SK-N-SH (cell line): ENCODE measurements at regions not wholly inside any gene's neighbourhood (a gene's known extent, or its start where the extent isn't known, plus 50 kb on each side); places are given as distances from the start of the nearest gene placed in this dataset.

ENCODE experiments used
- CTCF ChIA-PET: fragments of 300-600, 350-600 bp; formaldehyde crosslinking; extraction: SDS; loops from one replicate; lab custom pipeline; 2021; lab: Yijun Ruan, JAX
- POLR2A ChIA-PET: fragments of 350-600 bp; sonication (Branson Sonifier 250); formaldehyde crosslinking; extraction: SDS; loops from one replicate; lab custom pipeline; 2020; ENCODE audit warnings: antibody characterized with exemption, inconsistent platforms; lab: Yijun Ruan, JAX
- DNase-seq: peaks from one replicate; pipeline ENCODE4 v3.0.0; 2012
- H2AFZ ChIP-seq: fragments of 200-600 bp; sonication (generic); 2 replicates; pipeline ENCODE4 v1.8.1; 2016; ENCODE audit warnings: antibody characterized with exemption, mild to moderate bottlenecking, low read depth
- H3F3A ChIP-seq: fragments of 200-600 bp; sonication (generic); replicated peaks from 2 replicates; pipeline ENCODE3; 2016; ENCODE audit warnings: antibody characterized with exemption, mild to moderate bottlenecking; ENCODE audit not compliant: insufficient read depth
- H3K27ac ChIP-seq, 2 experiments: fragments of 200-500 bp in 1 of 2; fragments of 200-600 bp in 1 of 2; sonication (Bioruptor generic) in 1 of 2; sonication (generic), shearing (Covaris generic) in 1 of 2; 2 replicates each; pipeline versions ENCODE4 v1.5.1 to v1.6.1; 2014 to 2016; ENCODE audit warnings: low read depth in 2 of 2, inconsistent platforms in 1 of 2, low read length in 1 of 2, mild to moderate bottlenecking in 1 of 2, mixed read lengths in 1 of 2
- H3K27me3 ChIP-seq: fragments of 200-600 bp; sonication (generic), shearing (Covaris generic); 2 replicates; pipeline ENCODE4 v1.6.1; 2016; ENCODE audit warnings: mixed run types; ENCODE audit not compliant: insufficient read depth
- H3K36me3 ChIP-seq, 2 experiments: fragments of 200-500 bp in 1 of 2; fragments of 200-600 bp in 1 of 2; sonication (Bioruptor generic) in 1 of 2; sonication (generic) in 1 of 2; replicated peaks in 1 of 2; 2 replicates each; pipeline versions ENCODE3 to v1.5.1; 2014 to 2016; ENCODE audit warnings: low read length in 1 of 2, mild to moderate bottlenecking in 1 of 2; ENCODE audit not compliant: insufficient read depth in 2 of 2, control insufficient read depth in 1 of 2
- H3K4me1 ChIP-seq, 2 experiments: fragments of 200-500 bp in 1 of 2; fragments of 200-600 bp in 1 of 2; sonication (Bioruptor generic) in 1 of 2; sonication (generic), shearing (Covaris generic) in 1 of 2; 2 replicates each; pipeline versions ENCODE4 v1.5.1 to v1.6.1; 2014 to 2016; ENCODE audit warnings: low read depth in 1 of 2, low read length in 1 of 2, mixed run types in 1 of 2; ENCODE audit not compliant: insufficient read depth in 2 of 2, control insufficient read depth in 1 of 2
- H3K4me2 ChIP-seq: fragments of 200-600 bp; sonication (generic), shearing (Covaris generic); 2 replicates; pipeline ENCODE4 v1.6.1; 2017; ENCODE audit warnings: mixed run types
- H3K4me3 ChIP-seq, 2 experiments: fragments of 200-500 bp in 1 of 2; fragments of 200-600 bp in 1 of 2; sonication (Bioruptor generic) in 1 of 2; sonication (generic), shearing (Covaris generic) in 1 of 2; 2 replicates each; pipeline versions ENCODE4 v1.5.1 to v1.8.1; 2014 to 2016; ENCODE audit warnings: low read depth in 2 of 2, inconsistent platforms in 1 of 2, low read length in 1 of 2, mild to moderate bottlenecking in 1 of 2, mixed read lengths in 1 of 2, moderate library complexity in 1 of 2
- H3K79me2 ChIP-seq: fragments of 200-600 bp; sonication (generic); 2 replicates; pipeline ENCODE4 v1.8.1; 2017; ENCODE audit warnings: mild to moderate bottlenecking; ENCODE audit not compliant: insufficient read depth
- H3K9ac ChIP-seq: fragments of 200-600 bp; sonication (generic); 2 replicates; pipeline ENCODE4 v1.6.1; 2017; ENCODE audit warnings: mixed run types
- H3K9me2 ChIP-seq: fragments of 200-600 bp; sonication (generic); 2 replicates; pipeline ENCODE4 v1.6.1; 2017; ENCODE audit warnings: mixed run types
- H3K9me3 ChIP-seq: fragments of 200-600 bp; sonication (generic); 2 replicates; pipeline ENCODE4 v1.6.1; 2017; ENCODE audit warnings: mixed run types, mild to moderate bottlenecking, moderate library complexity
- H4K20me1 ChIP-seq: fragments of 200-600 bp; sonication (generic); 2 replicates; pipeline ENCODE4 v1.6.1; 2017; ENCODE audit warnings: mild to moderate bottlenecking, mixed run types; ENCODE audit not compliant: insufficient read depth
- CHD2 ChIP-seq: fragments of 150-350 bp; IDR thresholded peaks from 2 replicates; pipeline ENCODE4 v1.6.1; 2018; ENCODE audit warnings: low read length; ENCODE audit not compliant: partially characterized antibody
- CTCF ChIP-seq: fragments of 200-600 bp; sonication (generic); IDR thresholded peaks from 2 replicates; pipeline ENCODE4 v1.6.1; 2017; ENCODE audit warnings: antibody characterized with exemption, mild to moderate bottlenecking, moderate library complexity
- EP300 ChIP-seq, 2 experiments: IDR thresholded peaks; 2 replicates each; pipeline versions ENCODE4 v1.4.0 to v1.6.1; 2012; ENCODE audit warnings: borderline replicate concordance in 1 of 2, low read depth in 1 of 2, low read length in 1 of 2
- EZH2phosphoT487 ChIP-seq: fragments of 200-600 bp; sonication (generic); IDR thresholded peaks from 2 replicates; pipeline ENCODE4 v1.6.1; 2017; ENCODE audit warnings: low read depth, mixed run types, mild to moderate bottlenecking, antibody characterized with exemption, moderate library complexity, borderline replicate concordance
- FOSL2 ChIP-seq: IDR thresholded peaks from 2 replicates; pipeline ENCODE4 v1.4.0; 2012; ENCODE audit warnings: low read depth, mild to moderate bottlenecking, moderate library complexity, borderline replicate concordance
- FOXJ3 ChIP-seq: sonication (generic); formaldehyde crosslinking; IDR thresholded peaks from 2 replicates; pipeline ENCODE4 v1.5.1; 2020; ENCODE audit warnings: mild to moderate bottlenecking, missing genetic modification reagents
- GATA2 ChIP-seq: sonication (generic); formaldehyde crosslinking; IDR thresholded peaks from 2 replicates; pipeline ENCODE4 v1.5.0; 2020; ENCODE audit warnings: mild to moderate bottlenecking, missing genetic modification reagents
- IRF3 ChIP-seq: fragments of 150-350 bp; IDR thresholded peaks from 2 replicates; pipeline ENCODE4 v1.6.1; 2016; ENCODE audit warnings: mild to moderate bottlenecking, low read depth, low read length
- JUND ChIP-seq: IDR thresholded peaks from 2 replicates; pipeline ENCODE4 v1.4.0; 2012
- MEF2A ChIP-seq: IDR thresholded peaks from 2 replicates; pipeline ENCODE4 v1.4.0; 2012; ENCODE audit warnings: low read depth, borderline replicate concordance
- MXI1 ChIP-seq: IDR thresholded peaks from 2 replicates; pipeline ENCODE4 v1.6.1; 2012; ENCODE audit warnings: mild to moderate bottlenecking, low read depth, low read length, improper control_type of control experiment
- NRF1 ChIP-seq: IDR thresholded peaks from 2 replicates; pipeline ENCODE4 v1.6.1; 2012; ENCODE audit warnings: low read depth, mild to moderate bottlenecking, low read length
- POLR2AphosphoS5 ChIP-seq: IDR thresholded peaks from 2 replicates; pipeline ENCODE4 v1.6.1; 2012; ENCODE audit warnings: low read depth, low read length
- RAD21 ChIP-seq: IDR thresholded peaks from 2 replicates; pipeline ENCODE4 v1.6.1; 2012; ENCODE audit warnings: mild to moderate bottlenecking, low read length
- REST ChIP-seq: IDR thresholded peaks from 2 replicates; pipeline ENCODE4 v1.6.1; 2012; ENCODE audit warnings: mild to moderate bottlenecking, low read depth, low read length, moderate library complexity
- SMC3 ChIP-seq: IDR thresholded peaks from 2 replicates; pipeline ENCODE4 v1.6.1; 2012; ENCODE audit warnings: low read depth, low read length, improper control_type of control experiment
- USF1 ChIP-seq: IDR thresholded peaks from 2 replicates; pipeline ENCODE4 v1.4.0; 2012; ENCODE audit warnings: low read depth, borderline replicate concordance
- USF2 ChIP-seq: fragments of 150-350 bp; IDR thresholded peaks from 2 replicates; pipeline ENCODE4 v1.6.1; 2017; ENCODE audit warnings: antibody characterized with exemption, low read length, low read depth, borderline replicate concordance
- WGBS: methylation state at CpG from one replicate; pipeline ENCODE4 v1.1.6; 2017; ENCODE audit warnings: low lambda C conversion rate; 5-methylcytosine and 5-hydroxymethylcytosine counted together

- Histone ChIP-seq H3K9me2 (no peaks in the 10 kb centered on the region), H3K9me3 (no peaks in the 10 kb centered on the region), H3K4me2 (no peak overlapping the region), H3K4me3 (no peak overlapping the region), H3K36me3 (no peaks in the 10 kb centered on the region), H4K20me1 (no peaks in the 10 kb centered on the region), H3K4me1 (no peaks in the 10 kb centered on the region), H3K27ac (no peak overlapping the region), H3F3A (no peaks in the 10 kb centered on the region), H3K79me2 (no peaks in the 10 kb centered on the region), H2AFZ (no peak overlapping the region), H3K9ac (no peak overlapping the region), H3K27me3 (no peaks in the 10 kb centered on the region)
- WGBS, result 75% methylated on average over 1 of the region's 1 CpG
- TF ChIP-seq CTCF, result peak; percentile 26; the same call in 1 of the 2 replicates
- TF ChIP-seq USF2, result no peak
- CTCF ChIA-PET, result interaction anchor here (1.5 to 2.7 kb wide), 3 partner anchors 11 to 587 kb away, joined by 3 to 10 read pairs (median 8); no protein-coding TSS in a partner anchor
- POLR2A ChIA-PET, result no interaction called here
- no peak for DNase-seq
These were observed 341.8 kb downstream of the RAPGEF2 start for GRCh38 chr4:159444678-159445077.

GRCh38 chr4:159445692-159446091 lies 342.8 kb downstream of the RAPGEF2 start:
- Histone ChIP-seq H3K79me2 (no peaks in the 10 kb centered on the region), H3F3A (no peaks in the 10 kb centered on the region), H3K9me2 (no peaks in the 10 kb centered on the region), H3K27ac (no peak overlapping the region), H3K9ac (no peak overlapping the region), H3K27me3 (no peaks in the 10 kb centered on the region), H3K36me3 (no peaks in the 10 kb centered on the region), H3K4me3 (no peak overlapping the region), H2AFZ (peak overlapping the region; percentile 32; the same call in 1 of the 2 replicates), H3K4me2 (no peak overlapping the region), H4K20me1 (no peaks in the 10 kb centered on the region), H3K9me3 (no peaks in the 10 kb centered on the region), H3K4me1 (no peaks in the 10 kb centered on the region)
- 95% methylated on average over 2 of the region's 2 CpGs for WGBS
- POLR2A ChIA-PET, result no interaction called here
- no peak for TF ChIP-seq JUND
- no peak for TF ChIP-seq IRF3
- no peak for TF ChIP-seq EP300 (IDR thresholded peaks at IDR 0.05; ENCODE audit: borderline replicate concordance in 1 of 2, low read depth in 1 of 2, low read length in 1 of 2)
- TF ChIP-seq NRF1, result no peak
- no peak for TF ChIP-seq SMC3
- no peak for TF ChIP-seq MEF2A
- TF ChIP-seq GATA2, result no peak
- TF ChIP-seq CHD2, result no peak
- TF ChIP-seq MXI1, result no peak
- no peak for TF ChIP-seq FOXJ3
- TF ChIP-seq POLR2AphosphoS5, result no peak
- no peak for TF ChIP-seq EZH2phosphoT487
- no peak for TF ChIP-seq USF1
- no peak for TF ChIP-seq RAD21
- TF ChIP-seq REST, result no peak
- no peak for TF ChIP-seq FOSL2
- DNase-seq, result no peak
- CTCF ChIA-PET, result interaction anchor here (0.6 to 1.6 kb wide), 3 partner anchors 10 to 588 kb away, joined by 3 to 8 read pairs (median 3); no protein-coding TSS in a partner anchor
